Colonic mucosa (tissue), 4 donors: ENCODE measurements at regions not wholly inside any gene's neighbourhood (a gene's known extent, or its start where the extent isn't known, plus 50 kb on each side); places are given as distances from the start of the nearest gene placed in this dataset.

Experiments used
- DNase-seq: peaks from one replicate; pipeline ENCODE4 v3.0.0-alpha.2; 2020
- H3K27ac ChIP-seq: fragments of 200-600 bp; one replicate; pipeline ENCODE4 v1.8.0; 2021
- H3K27me3 ChIP-seq: fragments of 200-600 bp; one replicate; pipeline ENCODE4 v1.8.0; 2021
- H3K36me3 ChIP-seq: fragments of 200-600 bp; one replicate; pipeline ENCODE4 v1.8.0; 2021
- H3K4me1 ChIP-seq: fragments of 200-600 bp; one replicate; pipeline ENCODE4 v1.8.0; 2021; ENCODE audit warnings: mild to moderate bottlenecking
- H3K4me3 ChIP-seq: fragments of 200-600 bp; one replicate; pipeline ENCODE4 v1.8.0; 2021
- H3K9ac ChIP-seq, 2 donors: one replicate each; pipeline ENCODE4 v1.7.0; 2013; ENCODE audit warnings: control low read depth in 2 of 2, low read depth in 2 of 2, low read length in 2 of 2
- H3K9me3 ChIP-seq: fragments of 200-600 bp; one replicate; pipeline ENCODE4 v1.8.0; 2021
- CTCF ChIP-seq: fragments of 200-600 bp; IDR thresholded peaks from one replicate; pipeline ENCODE4 v1.8.0; 2022; ENCODE audit warnings: antibody characterized with exemption, mild to moderate bottlenecking
- intact Hi-C: fragments of 100-400 bp; cut with DNase I; formaldehyde crosslinking; loops from one replicate; pipeline ENCODE4 v1.14.1; 2022
- donor health status: healthy.
- donor health status: DM: no; HTN: no; CAD: no.
- donor health status: DM: no; HTN: no; CAD: no.

GRCh38 chr7:47196737-47197136 lies 385.2 kb downstream of the TNS3 start:
- TF ChIP-seq CTCF: no peak
- Histone ChIP-seq H3K27ac (no peak overlapping the region), H3K4me3 (no peak overlapping the region), H3K4me1 (peaks cover 9% of the 10 kb centered on the region), H3K36me3 (no peaks in the 10 kb centered on the region), H3K9me3 (no peaks in the 10 kb centered on the region), H3K27me3 (no peaks in the 10 kb centered on the region), H3K9ac (no peak overlapping the region)
- DNase-seq: no peak
- intact Hi-C loops: loop anchor here (5.0 kb wide), 1 partner anchor 61 kb away; no protein-coding TSS in a partner anchor

GRCh38 chr7:47196106-47196645 lies 385.7 kb downstream of the TNS3 start:
- Histone ChIP-seq H3K27ac (no peak overlapping the region), H3K9me3 (no peaks in the 10 kb centered on the region), H3K4me1 (peaks cover 10% of the 10 kb centered on the region), H3K27me3 (no peaks in the 10 kb centered on the region), H3K4me3 (no peak overlapping the region), H3K36me3 (no peaks in the 10 kb centered on the region), H3K9ac (no peak overlapping the region)
- no peak for DNase-seq
- intact Hi-C loops: loop anchor here (5.0 kb wide), 1 partner anchor 61 kb away; no protein-coding TSS in a partner anchor
- TF ChIP-seq CTCF: no peak

GRCh38 chr7:47195641-47196040 lies 386.3 kb downstream of the TNS3 start:
- H3K27ac ChIP-seq: no peak overlapping the region
- H3K4me1 ChIP-seq: peaks cover 14% of the 10 kb centered on the region
- TF ChIP-seq CTCF: no peak
- intact Hi-C loops: loop anchor here (5.0 kb wide), 1 partner anchor 62 kb away; no protein-coding TSS in a partner anchor
- H3K9ac ChIP-seq: no peak overlapping the region
- H3K4me3 ChIP-seq: no peak overlapping the region
- H3K9me3 ChIP-seq: no peaks in the 10 kb centered on the region
- no peak for DNase-seq
- H3K36me3 ChIP-seq: no peaks in the 10 kb centered on the region
- H3K27me3 ChIP-seq: no peaks in the 10 kb centered on the region

- Histone ChIP-seq H3K4me3 (no peak overlapping the region), H3K4me1 (peaks cover 14% of the 10 kb centered on the region), H3K9ac (no peak overlapping the region), H3K27me3 (no peaks in the 10 kb centered on the region), H3K9me3 (no peaks in the 10 kb centered on the region), H3K27ac (no peak overlapping the region), H3K36me3 (no peaks in the 10 kb centered on the region)
- peak; percentile 40 for DNase-seq
- intact Hi-C loops: loop anchor here (5.0 kb wide), 1 partner anchor 63 kb away; no protein-coding TSS in a partner anchor
- no peak for TF ChIP-seq CTCF
Observed at GRCh38 chr7:47194516-47195057, 387.3 kb downstream of the TNS3 start.

DNA sequence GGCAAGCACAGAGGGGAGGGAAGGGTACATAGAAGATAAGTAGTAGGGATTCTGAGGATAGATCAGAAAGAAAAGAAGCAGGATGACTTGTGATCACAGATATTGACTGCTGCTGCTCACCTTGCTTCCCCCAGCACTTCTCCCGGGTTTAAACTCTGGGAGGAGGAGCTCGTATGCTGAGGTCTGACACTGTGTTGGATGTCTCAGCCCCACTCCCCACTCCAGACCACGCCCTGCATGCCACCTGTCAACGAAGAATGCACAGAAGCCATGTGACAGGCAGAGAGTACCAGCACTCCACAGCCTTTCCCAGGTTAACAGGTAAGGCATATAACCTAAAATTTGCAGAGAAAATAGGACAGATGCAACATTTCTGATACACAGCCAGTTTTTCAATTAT lies 388.9 kb downstream of the TNS3 start:
- no peak overlapping the region for H3K4me3 ChIP-seq
- peak; percentile 66 for DNase-seq
- no peak overlapping the region for H3K27ac ChIP-seq
- no peaks in the 10 kb centered on the region for H3K27me3 ChIP-seq
- TF ChIP-seq CTCF: no peak
- H3K4me1 ChIP-seq: peaks cover 14% of the 10 kb centered on the region
- intact Hi-C loops: no loop called here
- no peaks in the 10 kb centered on the region for H3K36me3 ChIP-seq
- peak overlapping the region in 1 of 2 donors; percentile 16 for H3K9ac ChIP-seq
- no peaks in the 10 kb centered on the region for H3K9me3 ChIP-seq
